Calu3 (cell line): ENCODE measurements at regions not wholly inside any gene's neighbourhood (a gene's known extent, or its start where the extent isn't known, plus 50 kb on each side); places are given as distances from the start of the nearest gene placed in this dataset.

ENCODE experiments used
- BruUV-seq: library from RNA; stranded (reverse); fragments of 400-500 nt; replicated peaks from 2 replicates; lab custom pipeline; 2021; lab: Mats Ljungman, UMichigan
- CTCF ChIA-PET: fragments of 300-600 bp; sonication (Branson Sonifier 250); formaldehyde crosslinking; loops from one replicate; lab custom pipeline; 2022; ENCODE audit warnings: antibody characterized with exemption; lab: Charles Lee
- DNase-seq: peaks from one replicate; pipeline ENCODE4 v3.0.0; 2022
- H3K27ac Mint-ChIP-seq: one replicate; pipeline ENCODE4 v1.8.0; 2022; ENCODE audit warnings: mixed read lengths; ENCODE audit not compliant: unreplicated experiment
- H3K27me3 Mint-ChIP-seq: one replicate; pipeline ENCODE4 v1.8.0; 2022; ENCODE audit warnings: mixed read lengths; ENCODE audit not compliant: unreplicated experiment
- H3K36me3 Mint-ChIP-seq: one replicate; pipeline ENCODE4 v1.8.0; 2022; ENCODE audit warnings: mild to moderate bottlenecking, moderate library complexity, mixed read lengths; ENCODE audit not compliant: insufficient read depth, unreplicated experiment
- H3K4me1 Mint-ChIP-seq: one replicate; pipeline ENCODE4 v1.8.0; 2022; ENCODE audit warnings: mild to moderate bottlenecking, low read depth, mixed read lengths; ENCODE audit not compliant: unreplicated experiment
- H3K4me3 Mint-ChIP-seq: one replicate; pipeline ENCODE4 v1.8.0; 2022; ENCODE audit warnings: mild to moderate bottlenecking, low read depth, moderate library complexity, mixed read lengths; ENCODE audit not compliant: unreplicated experiment
- H3K9me3 Mint-ChIP-seq: one replicate; pipeline ENCODE4 v1.8.0; 2022; ENCODE audit warnings: low read depth, mixed read lengths; ENCODE audit not compliant: unreplicated experiment
- intact Hi-C: fragments of 100-400 bp; cut with micrococcal nuclease; formaldehyde crosslinking; loops from one replicate; pipeline ENCODE4 v1.10.0; 2022; ENCODE audit not compliant: unreplicated experiment
- TF ChIP-seq, protein P1 (sequence below): fragments of 200-600 bp; IDR thresholded peaks from one replicate; pipeline ENCODE4 v1.8.0; 2022; ENCODE audit warnings: antibody characterized with exemption; ENCODE audit not compliant: unreplicated experiment

DNA sequence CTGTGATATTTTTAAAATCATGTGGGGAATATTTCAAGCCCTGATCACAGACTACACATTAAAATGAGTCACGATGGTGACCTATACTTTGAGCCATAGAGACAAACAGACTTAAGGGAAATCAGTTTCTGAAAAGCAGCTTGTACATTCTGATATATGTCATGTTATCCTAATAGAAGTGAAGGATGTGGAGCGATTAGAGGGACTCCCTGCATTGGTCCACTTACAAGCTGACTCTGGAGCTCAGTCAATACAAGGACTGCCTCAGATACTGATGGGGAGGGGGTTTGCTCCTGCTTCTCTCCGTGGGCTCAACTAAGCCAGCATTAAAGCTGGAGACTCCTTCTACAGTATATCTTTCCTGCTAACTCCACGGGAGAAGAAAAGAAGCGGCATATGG is 173.5 kb downstream of the ALG10B start:
- CTCF ChIA-PET = no interaction called here
- intact Hi-C loops = no loop called here
- H3K9me3 Mint-ChIP-seq = no peaks in the 10 kb centered on the region
- no peak overlapping the region for H3K27ac Mint-ChIP-seq
- H3K36me3 Mint-ChIP-seq = no peaks in the 10 kb centered on the region
- TF ChIP-seq, protein P1, sequence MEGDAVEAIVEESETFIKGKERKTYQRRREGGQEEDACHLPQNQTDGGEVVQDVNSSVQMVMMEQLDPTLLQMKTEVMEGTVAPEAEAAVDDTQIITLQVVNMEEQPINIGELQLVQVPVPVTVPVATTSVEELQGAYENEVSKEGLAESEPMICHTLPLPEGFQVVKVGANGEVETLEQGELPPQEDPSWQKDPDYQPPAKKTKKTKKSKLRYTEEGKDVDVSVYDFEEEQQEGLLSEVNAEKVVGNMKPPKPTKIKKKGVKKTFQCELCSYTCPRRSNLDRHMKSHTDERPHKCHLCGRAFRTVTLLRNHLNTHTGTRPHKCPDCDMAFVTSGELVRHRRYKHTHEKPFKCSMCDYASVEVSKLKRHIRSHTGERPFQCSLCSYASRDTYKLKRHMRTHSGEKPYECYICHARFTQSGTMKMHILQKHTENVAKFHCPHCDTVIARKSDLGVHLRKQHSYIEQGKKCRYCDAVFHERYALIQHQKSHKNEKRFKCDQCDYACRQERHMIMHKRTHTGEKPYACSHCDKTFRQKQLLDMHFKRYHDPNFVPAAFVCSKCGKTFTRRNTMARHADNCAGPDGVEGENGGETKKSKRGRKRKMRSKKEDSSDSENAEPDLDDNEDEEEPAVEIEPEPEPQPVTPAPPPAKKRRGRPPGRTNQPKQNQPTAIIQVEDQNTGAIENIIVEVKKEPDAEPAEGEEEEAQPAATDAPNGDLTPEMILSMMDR = no peak
- H3K4me3 Mint-ChIP-seq = no peak overlapping the region
- no TSS peak for BruUV-seq
- H3K4me1 Mint-ChIP-seq = no peaks in the 10 kb centered on the region
- DNase-seq = no peak
- H3K27me3 Mint-ChIP-seq = no peaks in the 10 kb centered on the region

DNA sequence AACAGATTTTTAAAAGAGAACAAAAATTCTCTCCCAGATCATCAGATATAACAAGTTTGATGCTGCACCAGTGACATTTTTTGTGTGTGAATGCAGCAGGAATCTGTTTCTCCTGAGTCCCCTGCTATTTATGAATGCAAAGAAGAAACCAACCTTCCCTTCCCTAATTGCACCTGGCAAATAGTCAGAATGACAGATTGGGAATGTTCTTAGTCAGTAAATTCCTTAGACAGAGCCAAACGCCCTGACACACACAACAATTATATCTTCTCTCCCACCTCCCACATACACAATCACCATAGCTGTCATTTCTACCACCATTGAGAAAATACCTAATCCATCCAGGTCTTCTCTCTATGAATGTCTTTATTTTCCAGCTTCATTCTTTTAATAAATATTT is 174.4 kb downstream of the ALG10B start:
- Mint-ChIP-seq H3K36me3 (no peaks in the 10 kb centered on the region), H3K4me3 (no peak overlapping the region), H3K27me3 (no peaks in the 10 kb centered on the region), H3K27ac (no peak overlapping the region), H3K4me1 (no peaks in the 10 kb centered on the region), H3K9me3 (no peaks in the 10 kb centered on the region)
- no peak for DNase-seq
- CTCF ChIA-PET = no interaction called here
- intact Hi-C loops = no loop called here
- TF ChIP-seq, protein P1 = no peak
- BruUV-seq = no TSS peak

GRCh38 chr12:38501481-38501880 is 184.9 kb downstream of the ALG10B start:
- TF ChIP-seq, protein P1 = no peak

DNA sequence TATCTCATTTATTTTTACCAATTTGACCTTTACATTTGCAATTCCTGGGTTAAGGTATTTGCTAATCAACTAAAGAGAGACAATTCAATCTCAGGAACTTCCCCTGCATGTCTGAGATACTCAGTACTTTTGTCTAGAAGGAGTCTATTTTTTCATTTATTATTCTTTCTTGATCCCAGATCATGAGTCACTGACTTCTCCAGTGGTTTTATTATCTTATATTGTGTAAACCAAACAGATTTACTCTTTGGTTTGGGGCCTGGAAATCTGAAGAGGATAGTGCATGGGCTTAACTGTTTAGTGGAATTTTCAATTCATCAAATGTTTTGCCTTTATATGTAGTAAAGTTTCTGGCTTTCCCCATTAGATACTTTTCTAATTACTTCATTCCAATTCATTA is 185.4 kb downstream of the ALG10B start:
- H3K4me1 Mint-ChIP-seq = peaks cover 8% of the 10 kb centered on the region
- TF ChIP-seq, protein P1 = no peak
- no peak for DNase-seq
- CTCF ChIA-PET = no interaction called here
- H3K27me3 Mint-ChIP-seq = no peaks in the 10 kb centered on the region
- peaks cover 2% of the 10 kb centered on the region for H3K9me3 Mint-ChIP-seq
- H3K4me3 Mint-ChIP-seq = no peak overlapping the region
- no peak overlapping the region for H3K27ac Mint-ChIP-seq
- no peaks in the 10 kb centered on the region for H3K36me3 Mint-ChIP-seq
- no TSS peak for BruUV-seq
- intact Hi-C loops = no loop called here

More at GRCh38 chr12:38501481-38501880, 184.9 kb downstream of the ALG10B start:
- BruUV-seq = no TSS peak
- Mint-ChIP-seq H3K4me1 (peaks cover 8% of the 10 kb centered on the region), H3K36me3 (no peaks in the 10 kb centered on the region), H3K9me3 (peaks cover 2% of the 10 kb centered on the region), H3K27ac (no peak overlapping the region), H3K4me3 (no peak overlapping the region), H3K27me3 (no peaks in the 10 kb centered on the region)
- DNase-seq = no peak
- intact Hi-C loops = no loop called here
- CTCF ChIA-PET = no interaction called here
